ENCODE measurements at regions not wholly inside any gene's neighbourhood (a gene's known extent, or its start where the extent isn't known, plus 50 kb on each side); places are given as distances from the start of the nearest gene placed in this dataset.
"Not testable (repeated sequence)": the region's sequence is repeated elsewhere in the genome, so short reads cannot be mapped to it uniquely, and the experiment has no call there.

- DNase-seq (ENCODE audit: low read depth) = not testable (repeated sequence)
Observed at GRCh38 chr2:176922545-176922944, 290.0 kb upstream of the HNRNPA3 start.

GRCh38 chr2:176923205-176923604 lies 289.4 kb upstream of the HNRNPA3 start:
- DNase-seq (ENCODE audit: low read depth) = no peak

- no peak for DNase-seq (ENCODE audit: low read depth)
Observed at GRCh38 chr2:176924909-176925534, 287.6 kb upstream of the HNRNPA3 start.

- no peak for DNase-seq (ENCODE audit: low read depth)
Observed at GRCh38 chr2:176926453-176926852, 286.1 kb upstream of the HNRNPA3 start.

GRCh38 chr2:176929387-176929786 lies 283.2 kb upstream of the HNRNPA3 start:
- not testable (repeated sequence) for DNase-seq (ENCODE audit: low read depth)

- DNase-seq (ENCODE audit: low read depth) = no peak
Observed at GRCh38 chr2:176931588-176932563, 280.7 kb upstream of the HNRNPA3 start.

GRCh38 chr2:176934131-176934530 lies 278.5 kb upstream of the HNRNPA3 start:
- DNase-seq (ENCODE audit: low read depth) = no peak

- no peak for DNase-seq (ENCODE audit: low read depth)
Observed at GRCh38 chr2:176934869-176935415, 277.7 kb upstream of the HNRNPA3 start.

- no peak for DNase-seq (ENCODE audit: low read depth)
Observed at GRCh38 chr2:176935543-176936102, 277.0 kb upstream of the HNRNPA3 start.

- no peak for DNase-seq (ENCODE audit: low read depth)
Observed at GRCh38 chr2:176936410-176936809, 276.2 kb upstream of the HNRNPA3 start.

GRCh38 chr2:176944998-176945397 lies 267.6 kb upstream of the HNRNPA3 start:
- no peak for DNase-seq (ENCODE audit: low read depth)

- no peak for DNase-seq (ENCODE audit: low read depth)
Observed at GRCh38 chr2:176947754-176948153, 264.8 kb upstream of the HNRNPA3 start.

- DNase-seq (ENCODE audit: low read depth) = not testable (repeated sequence)
Observed at GRCh38 chr2:176951218-176951617, 261.4 kb upstream of the HNRNPA3 start.

GRCh38 chr2:176956791-176957190 lies 255.8 kb upstream of the HNRNPA3 start:
- no peak for DNase-seq (ENCODE audit: low read depth)

GRCh38 chr2:176959614-176960013 lies 253.0 kb upstream of the HNRNPA3 start:
- no peak for DNase-seq (ENCODE audit: low read depth)

- no peak for DNase-seq (ENCODE audit: low read depth)
Observed at GRCh38 chr2:176960061-176960460, 252.5 kb upstream of the HNRNPA3 start.

- no peak for DNase-seq (ENCODE audit: low read depth)
Observed at GRCh38 chr2:176960736-176961520, 251.7 kb upstream of the HNRNPA3 start.

GRCh38 chr2:176961775-176962619 lies 250.6 kb upstream of the HNRNPA3 start:
- DNase-seq (ENCODE audit: low read depth) = no peak

- no peak for DNase-seq (ENCODE audit: low read depth)
Observed at GRCh38 chr2:176963568-176964287, 248.9 kb upstream of the HNRNPA3 start.

GRCh38 chr2:176967911-176968450 lies 244.6 kb upstream of the HNRNPA3 start:
- DNase-seq (ENCODE audit: low read depth) = no peak

Data from stimulated activated CD8-positive, alpha-beta memory T cell treated with anti-CD3 and anti-CD28 coated beads, Interleukin-7, amount 100 ng/mL, for 24 hours (primary cell).